ENCODE measurements at regions not wholly inside any gene's neighbourhood (a gene's known extent, or its start where the extent isn't known, plus 50 kb on each side); places are given as distances from the start of the nearest gene placed in this dataset.
"Not testable (repeated sequence)": the region's sequence is repeated elsewhere in the genome, so short reads cannot be mapped to it uniquely, and the experiment has no call there.

DNA sequence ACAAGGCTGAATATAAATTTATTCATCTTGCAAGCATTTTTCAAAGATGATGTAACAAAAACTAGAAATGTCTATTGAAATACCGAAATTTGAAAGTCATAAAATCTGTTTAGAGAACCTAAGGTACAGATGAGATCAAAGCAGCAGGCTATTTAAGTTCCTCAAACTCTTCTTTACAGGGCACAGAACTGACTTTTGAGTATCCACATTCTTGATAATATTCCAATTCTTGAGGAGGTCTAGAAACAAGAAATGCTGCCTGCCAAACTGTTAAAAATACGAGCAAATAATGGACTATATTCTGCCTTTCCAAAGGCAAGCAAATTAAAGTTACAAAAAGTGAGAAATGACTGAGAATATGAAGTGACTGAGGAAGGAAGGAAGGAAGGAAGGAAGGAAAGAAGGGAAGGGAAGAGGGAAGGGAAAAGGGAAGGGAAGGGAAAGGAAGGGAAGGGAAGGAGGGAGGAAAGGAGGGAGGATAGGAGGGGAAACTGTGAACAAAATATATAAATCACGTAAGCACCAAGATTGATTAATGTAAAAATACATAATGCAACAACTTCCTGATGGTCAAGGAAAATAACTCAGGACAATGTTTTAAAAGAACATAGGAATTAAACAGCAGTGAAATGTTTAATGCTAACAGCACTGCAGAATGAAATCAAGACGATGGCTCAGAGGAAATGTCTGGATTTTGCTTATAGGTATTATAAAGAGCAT lies 248.9 kb upstream of the HNRNPA3 start:
- DNase-seq (ENCODE audit: low read depth, low spot score) = no peak

DNA sequence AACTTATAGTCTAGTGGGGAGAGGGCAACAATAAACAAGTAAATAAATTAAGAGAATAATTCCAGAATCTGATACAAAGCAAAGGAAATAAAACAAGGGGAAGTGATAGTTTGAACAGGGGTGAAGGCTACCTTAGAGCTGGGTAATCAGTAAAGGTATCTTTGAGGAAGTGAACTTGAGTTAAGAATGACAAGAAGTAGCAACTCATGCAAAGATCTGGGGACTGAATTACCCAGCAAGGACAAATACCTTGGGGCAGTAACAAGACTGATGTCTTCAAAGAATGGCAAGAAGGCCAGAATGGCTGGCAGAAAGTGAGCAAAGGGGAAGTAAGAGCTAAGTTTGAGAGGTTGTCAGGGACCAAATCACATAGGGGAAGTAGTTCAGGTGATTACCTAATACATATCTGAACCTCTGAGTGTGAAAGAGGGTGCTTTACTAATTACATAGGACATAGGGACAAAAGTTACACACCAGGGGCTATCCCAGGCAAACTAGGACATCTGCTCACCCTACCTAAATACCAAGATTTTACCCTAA lies 244.6 kb upstream of the HNRNPA3 start:
- DNase-seq (ENCODE audit: low read depth, low spot score) = no peak

DNA sequence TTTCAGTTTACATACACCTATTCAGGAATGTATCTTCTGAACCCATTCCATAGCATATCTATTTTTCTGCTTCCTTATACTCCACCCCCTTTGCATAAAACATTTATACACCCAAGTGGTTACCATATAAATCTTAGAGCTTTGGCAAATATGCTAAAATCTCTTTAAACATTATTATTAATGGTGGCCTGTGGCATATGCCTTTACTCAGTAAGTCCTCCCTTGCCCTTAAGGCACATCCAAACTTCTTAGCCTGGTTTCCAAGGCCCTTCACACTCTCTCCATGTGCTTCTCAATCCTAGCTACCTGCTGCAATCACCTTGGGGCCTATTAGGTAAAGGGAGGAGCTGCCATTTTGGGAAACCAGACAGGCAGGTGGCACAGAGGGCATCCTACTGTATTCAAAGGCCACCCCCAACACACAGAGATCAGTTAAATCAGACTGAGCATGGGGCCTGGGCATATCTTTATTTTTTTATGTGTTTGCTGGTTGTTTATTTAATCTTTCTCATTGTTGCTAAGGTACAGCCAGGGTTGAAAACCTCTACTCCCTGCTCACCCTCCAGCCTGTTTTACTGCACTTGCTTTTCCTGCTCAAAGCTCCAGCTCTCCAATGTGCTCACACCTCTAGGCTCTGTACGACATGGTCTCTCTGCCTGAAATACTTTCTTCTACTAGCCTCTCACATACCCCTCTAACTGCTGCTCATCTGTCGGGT lies 242.8 kb upstream of the HNRNPA3 start:
- DNase-seq (ENCODE audit: low read depth, low spot score) = no peak

DNA sequence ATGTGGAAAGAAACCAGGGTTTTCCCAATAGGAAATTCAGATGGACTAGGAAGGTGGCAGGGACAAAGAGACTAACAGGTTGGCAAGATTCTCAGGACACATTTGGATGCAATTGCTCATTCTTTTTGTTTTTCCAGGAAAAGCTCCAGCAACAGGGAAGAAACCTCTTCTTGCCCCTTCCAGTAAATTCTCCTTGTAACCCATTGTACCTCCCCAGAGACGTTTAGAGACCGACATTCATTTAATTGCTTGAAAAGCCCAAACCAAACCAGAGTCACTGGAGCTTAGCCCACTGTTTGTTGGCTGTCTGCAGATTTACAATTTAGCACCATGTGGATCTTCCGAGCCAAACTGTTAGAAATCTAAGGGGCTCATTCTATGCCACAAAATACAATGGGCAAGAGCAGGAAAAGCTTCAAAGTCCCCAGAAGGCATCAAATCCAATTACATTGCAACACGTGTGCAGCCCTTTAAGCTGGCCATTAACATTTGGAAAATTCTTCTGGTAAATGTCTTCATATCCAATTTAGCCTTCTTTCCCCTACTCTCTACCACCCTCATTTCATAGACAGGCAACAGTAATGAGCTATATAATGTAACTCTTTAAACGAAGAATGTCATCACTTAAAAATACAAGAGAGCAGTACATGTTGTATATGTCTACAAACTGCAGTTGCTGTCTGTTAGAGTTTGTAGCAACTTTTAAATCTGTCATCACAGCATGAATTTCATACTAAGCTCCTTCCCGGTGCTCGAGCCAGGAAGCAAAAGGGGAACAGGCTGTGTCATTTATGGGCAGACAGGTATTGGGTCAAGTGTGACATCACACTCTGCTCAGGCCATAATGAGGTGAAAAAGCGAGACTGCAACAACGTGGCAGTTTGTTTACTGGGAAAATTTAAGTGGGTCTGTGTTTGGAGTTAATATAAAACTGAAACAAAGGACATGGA lies 235.6 kb upstream of the HNRNPA3 start:
- DNase-seq (ENCODE audit: low read depth, low spot score) = no peak

DNA sequence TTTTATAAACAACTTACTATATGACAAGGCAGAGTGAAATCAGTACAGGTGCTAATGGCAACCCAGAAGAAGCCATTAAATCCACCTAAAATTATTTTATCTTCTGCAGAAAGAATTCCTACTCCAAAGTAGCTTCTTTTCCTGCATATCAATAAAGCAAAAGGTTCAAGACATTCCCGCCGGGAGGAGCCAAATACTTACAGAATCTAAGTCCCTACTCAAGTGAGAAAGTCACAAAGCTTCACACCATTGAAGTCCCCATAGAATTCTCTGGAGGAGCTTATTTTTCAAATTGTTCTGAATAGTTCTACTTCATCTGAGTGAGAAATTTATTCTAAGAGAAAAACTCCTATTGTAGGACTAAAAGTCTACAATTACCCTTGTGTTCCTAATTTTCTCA lies 233.7 kb upstream of the HNRNPA3 start:
- no peak for DNase-seq (ENCODE audit: low read depth, low spot score)

DNA sequence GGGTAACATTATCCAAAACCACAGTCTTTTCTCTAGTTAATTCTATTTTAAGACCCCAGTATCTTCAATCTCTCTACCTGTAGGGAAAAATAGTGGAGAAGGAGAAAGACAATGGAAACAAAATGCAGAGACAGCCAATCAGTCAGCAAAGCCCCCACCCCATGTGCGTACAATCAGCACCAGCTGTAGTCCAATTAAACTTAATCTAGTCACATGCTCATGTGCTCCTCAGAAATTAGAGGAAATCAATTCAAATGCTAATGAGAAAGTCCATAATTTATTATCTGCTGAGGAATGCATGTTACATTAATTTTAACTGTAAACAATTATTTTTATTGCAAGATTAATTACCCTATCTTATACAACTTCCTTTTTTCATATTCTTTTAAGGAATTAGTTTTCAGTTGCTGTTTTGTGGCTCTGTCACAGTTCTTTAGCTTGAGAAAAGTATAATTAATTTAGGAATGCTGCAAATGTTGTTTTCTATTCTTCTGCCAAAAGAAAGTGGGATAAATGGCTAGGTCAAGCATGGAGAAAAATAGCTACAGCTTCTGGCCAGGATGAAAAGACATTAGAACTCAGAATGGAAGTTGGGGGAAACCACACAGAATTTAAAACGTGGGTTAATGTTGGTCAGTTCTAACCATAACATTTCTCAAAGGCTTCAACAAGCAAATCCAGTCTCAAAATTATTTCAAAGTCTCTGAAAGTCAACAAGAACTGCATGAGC lies 232.4 kb upstream of the HNRNPA3 start:
- no peak for DNase-seq (ENCODE audit: low read depth, low spot score)

DNA sequence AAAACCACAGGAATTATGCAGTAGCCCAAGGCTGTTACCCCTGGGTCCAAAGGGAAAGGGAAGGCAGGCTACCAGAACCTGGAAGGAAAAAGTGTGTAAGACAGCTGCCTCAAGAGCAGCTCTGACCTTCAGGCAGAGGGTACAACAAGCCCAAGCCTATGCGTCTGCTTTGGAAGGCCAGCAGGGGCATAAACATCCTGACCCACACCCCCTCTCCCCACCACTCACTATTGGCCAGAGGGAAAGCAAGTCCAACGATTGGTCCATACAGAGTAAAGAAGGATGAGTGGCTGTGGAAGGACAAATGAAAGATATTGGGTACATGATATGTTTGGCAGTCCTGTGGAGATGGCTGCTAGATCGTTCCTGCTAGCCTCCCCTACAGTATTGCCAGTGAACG lies 227.6 kb upstream of the HNRNPA3 start:
- DNase-seq (ENCODE audit: low read depth, low spot score) = no peak

DNA sequence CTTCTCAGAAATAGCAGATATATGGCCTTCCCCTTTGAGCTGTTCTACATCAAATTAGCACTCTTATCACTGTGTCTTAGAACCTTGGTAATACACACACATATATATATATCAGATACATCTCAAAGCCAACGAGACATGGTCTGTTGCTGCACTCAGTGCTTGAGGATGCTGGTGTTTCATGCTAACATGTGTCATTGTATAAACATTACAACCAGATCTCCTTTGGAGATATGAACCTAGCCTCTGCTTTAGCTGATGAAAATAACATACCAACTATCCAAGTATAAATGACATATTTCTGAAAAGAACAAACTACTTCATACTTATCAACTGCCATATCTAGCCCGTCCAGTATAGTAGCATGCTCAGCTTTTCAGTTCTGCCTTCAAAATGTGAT lies 226.7 kb upstream of the HNRNPA3 start:
- no peak for DNase-seq (ENCODE audit: low read depth, low spot score)

DNA sequence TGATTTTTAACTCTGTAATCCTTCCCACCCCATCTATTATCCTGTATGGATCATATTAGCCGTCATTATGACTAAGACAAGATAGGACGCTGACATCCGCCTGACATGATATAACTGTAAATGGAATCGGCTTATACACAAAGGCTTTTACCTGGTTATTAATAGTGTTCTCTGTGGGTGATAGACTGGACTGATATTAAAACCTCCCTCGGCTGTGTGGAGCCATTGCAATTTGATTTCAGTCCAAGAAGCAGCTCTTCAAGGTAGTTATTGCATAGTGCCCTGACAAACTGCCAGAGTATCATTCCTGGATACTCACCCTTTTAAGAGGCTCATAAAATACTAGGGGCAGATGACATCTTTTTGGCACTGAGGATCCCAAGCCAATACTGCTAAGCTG lies 226.1 kb upstream of the HNRNPA3 start:
- no peak for DNase-seq (ENCODE audit: low read depth, low spot score)

DNA sequence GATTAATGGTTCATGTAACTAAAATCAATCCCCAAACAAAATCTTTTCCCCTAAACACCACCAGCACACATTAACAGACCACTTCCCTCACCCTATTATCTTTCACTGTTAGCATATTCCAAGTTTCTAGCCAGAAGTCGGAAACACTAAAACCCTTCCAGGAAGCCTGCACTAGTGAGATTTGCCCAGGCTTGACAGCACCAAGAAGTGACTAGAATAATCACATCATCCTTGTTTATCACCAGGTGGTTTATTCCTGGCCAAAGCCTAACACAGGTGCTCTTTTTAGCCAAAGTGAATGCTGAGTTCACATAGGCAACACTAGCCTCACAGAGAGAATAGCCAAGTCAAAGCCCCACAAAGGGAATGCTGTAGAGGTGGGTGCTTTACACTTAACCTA lies 221.2 kb upstream of the HNRNPA3 start:
- DNase-seq (ENCODE audit: low read depth, low spot score) = no peak

DNA sequence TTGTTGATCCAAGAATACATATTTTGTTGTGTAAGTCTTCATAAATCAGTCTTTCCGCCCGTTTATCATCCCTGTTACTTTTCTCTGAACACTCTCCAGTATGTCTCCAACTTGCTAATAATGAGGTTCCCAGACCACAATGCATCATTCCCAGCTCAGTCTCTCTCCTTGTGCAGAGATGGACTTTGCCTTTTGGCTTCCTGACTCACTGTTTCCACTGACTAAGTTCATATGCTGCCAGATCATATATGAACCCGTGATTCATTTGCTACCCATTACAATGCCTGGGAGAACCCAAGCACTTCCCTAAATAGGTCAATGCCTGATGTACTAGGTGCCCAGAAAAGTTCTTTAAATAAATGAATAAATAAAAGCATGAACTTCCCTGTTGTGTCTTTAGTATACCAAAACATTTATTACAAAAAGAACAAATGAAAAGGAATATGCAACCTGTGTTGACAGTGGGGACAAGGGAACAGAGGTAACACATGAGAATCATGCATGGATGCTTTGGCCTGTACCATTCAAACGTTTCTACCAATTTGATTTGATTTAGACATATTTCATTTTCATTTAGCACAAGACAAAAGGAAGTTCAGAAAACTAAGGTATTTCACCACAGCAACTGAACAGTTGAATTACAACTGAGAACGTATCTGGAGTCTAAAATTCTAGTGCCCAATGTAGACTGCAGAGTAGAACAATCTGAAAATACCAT lies 215.4 kb upstream of the HNRNPA3 start:
- DNase-seq (ENCODE audit: low read depth, low spot score) = no peak

DNA sequence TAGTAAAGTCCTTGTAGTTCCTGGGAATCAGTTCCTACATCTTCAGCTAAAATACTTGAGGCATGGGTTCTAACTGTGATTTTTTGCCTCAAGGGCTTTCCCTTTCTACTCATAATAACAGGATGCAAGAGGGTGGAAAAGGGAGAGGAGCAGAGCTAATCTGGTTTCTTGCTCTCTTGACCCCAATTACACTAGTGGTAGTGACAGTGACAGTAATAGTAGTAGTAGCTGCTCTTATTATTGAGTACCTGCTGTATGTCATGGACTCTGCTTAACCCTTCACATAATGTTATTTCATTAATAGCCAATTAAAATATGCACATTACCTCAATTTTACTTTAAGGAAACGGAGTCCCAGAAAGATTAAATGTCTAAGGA lies 214.8 kb upstream of the HNRNPA3 start:
- no peak for DNase-seq (ENCODE audit: low read depth, low spot score)

DNA sequence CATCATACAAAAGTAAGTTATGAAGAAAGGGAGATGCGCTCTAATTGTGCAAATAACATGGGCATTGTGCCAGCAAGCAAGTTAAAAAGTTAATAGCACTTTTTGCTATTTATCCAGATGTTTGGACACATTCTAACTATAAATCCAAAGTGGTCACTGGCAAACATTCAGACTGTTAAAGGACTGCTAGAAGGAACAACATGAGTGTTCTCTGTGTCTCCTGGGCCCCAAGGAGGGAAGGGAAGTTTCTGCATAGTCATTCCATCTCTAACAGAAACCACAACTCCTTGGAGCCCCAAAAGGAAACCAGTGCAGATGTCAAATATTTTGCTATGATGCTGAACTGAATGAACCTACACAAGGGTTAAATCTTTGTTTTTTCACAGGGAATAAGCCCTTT lies 213.3 kb upstream of the HNRNPA3 start:
- no peak for DNase-seq (ENCODE audit: low read depth, low spot score)

DNA sequence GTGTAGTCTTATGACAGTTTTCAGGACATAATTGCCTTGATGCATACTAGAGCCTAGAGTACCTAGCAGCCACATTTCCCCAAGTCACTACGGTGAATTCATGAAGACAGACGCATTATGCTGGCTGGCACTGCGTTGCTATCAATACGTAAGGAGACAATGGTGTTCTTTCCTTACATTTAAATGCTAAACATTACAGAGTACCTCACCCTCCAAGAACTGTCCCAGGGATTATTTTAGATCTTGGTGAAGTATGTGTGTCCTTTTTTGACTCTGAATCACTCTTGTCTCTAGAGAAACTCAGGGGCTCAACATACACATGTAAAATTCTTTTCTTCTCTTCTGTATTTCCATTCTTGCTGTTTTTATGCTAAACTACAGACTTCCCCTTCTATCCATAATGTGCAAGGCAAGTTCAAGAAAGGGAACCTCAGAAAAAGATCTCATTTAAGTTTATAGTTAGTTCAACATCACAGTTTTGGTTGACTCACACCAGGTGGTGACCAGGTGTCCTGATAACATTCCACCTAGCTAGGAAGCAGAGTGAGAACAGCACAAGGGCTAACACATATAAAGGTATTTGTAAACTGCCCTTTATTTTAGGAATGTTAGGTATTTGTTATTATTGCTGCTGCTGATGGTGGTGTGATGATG lies 212.4 kb upstream of the HNRNPA3 start:
- no peak for DNase-seq (ENCODE audit: low read depth, low spot score)

DNA sequence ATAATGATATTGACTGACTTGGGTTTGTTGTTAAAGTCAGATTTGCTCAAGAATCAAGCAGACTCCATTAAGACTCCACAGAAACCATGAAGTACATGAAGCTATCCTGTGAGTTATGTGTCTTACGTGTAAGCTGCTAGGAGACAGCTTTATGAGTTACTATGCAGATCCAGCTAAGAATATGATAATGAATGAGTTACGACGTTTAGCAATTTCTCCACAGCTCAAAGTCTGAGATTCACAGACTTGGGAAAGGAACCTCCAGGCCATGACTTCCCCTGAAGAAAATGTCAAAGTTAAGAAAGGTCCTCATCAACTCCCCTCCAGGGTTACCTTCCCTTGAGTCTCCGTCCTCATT lies 211.9 kb upstream of the HNRNPA3 start:
- no peak for DNase-seq (ENCODE audit: low read depth, low spot score)

DNA sequence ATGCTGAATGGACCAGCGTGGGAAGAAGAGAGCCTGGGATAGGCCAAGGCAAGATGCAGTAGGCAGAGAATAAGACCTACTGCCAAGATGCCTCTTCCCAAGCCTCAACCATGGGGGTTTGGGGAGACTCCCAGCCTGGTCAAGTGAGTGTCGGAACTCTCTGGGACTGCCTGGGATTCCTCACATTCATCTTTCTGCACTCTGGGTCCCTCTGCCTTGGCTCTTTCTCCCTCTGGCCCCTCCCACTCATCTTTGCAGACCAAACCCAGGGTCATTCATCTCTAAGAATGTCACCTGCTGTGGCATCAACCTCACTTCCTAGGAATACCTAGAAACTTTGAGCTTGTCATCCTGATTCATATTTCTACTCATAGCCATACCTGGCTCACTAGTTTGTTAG lies 211.3 kb upstream of the HNRNPA3 start:
- no peak for DNase-seq (ENCODE audit: low read depth, low spot score)

DNA sequence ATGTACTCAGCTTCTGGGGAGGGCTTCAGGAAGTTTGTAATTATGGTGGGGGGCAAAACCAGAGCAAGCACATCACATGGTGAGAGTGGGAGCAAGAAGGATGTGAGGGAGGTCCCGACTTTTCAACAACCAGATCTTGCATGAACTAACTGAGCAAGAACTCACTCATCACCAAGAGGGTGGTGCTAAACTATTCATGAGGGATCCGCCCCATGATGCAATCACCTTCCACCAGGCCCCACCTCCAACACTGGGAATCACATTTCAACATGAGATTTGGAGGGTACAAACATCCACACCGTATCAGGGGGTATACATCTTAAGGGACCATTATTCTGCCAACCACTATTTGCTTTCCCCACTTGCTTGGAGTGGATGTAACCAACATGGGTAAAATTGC lies 209.6 kb upstream of the HNRNPA3 start:
- DNase-seq (ENCODE audit: low read depth, low spot score) = no peak

DNA sequence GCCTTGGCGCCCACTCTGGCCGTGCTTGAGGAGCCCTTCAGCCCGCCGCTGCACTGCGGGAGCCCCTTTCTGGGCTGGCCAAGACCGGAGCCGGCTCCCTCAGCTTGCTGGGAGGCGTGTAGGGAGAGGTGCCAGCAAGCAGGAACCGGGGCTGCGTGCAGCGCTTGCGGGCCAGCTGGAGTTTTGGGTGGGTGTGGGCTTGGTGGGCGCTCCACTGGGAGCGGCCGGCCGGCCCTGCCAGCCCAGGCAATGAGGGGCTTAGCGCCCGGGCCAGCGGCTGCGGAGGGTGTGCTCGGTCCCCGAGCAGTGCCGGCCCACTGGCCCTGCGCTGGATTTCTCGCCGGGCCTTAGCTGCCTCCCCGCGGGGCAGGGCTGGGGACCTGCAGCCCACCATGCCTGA lies 204.9 kb upstream of the HNRNPA3 start:
- not testable (repeated sequence) for DNase-seq (ENCODE audit: low read depth, low spot score)

DNA sequence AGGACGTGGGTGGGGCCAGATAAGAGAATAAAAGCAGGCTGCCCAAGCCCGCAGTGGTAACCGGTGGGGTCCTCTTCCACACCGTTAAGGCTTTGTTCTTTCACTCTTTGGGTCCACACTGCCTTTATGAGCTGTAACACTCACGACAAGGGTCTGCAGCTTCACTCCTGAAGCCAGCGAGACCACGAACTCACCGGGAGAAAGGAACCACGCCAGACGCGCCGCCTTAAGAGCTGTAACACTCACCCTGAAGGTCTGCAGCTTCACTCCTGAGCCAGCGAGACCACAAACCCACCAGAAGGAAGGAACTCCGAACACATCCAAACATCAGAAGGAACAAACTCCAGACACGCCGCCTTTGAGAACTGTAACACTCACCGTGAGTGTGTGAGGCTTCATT lies 203.9 kb upstream of the HNRNPA3 start:
- DNase-seq (ENCODE audit: low read depth, low spot score) = not testable (repeated sequence)

DNA sequence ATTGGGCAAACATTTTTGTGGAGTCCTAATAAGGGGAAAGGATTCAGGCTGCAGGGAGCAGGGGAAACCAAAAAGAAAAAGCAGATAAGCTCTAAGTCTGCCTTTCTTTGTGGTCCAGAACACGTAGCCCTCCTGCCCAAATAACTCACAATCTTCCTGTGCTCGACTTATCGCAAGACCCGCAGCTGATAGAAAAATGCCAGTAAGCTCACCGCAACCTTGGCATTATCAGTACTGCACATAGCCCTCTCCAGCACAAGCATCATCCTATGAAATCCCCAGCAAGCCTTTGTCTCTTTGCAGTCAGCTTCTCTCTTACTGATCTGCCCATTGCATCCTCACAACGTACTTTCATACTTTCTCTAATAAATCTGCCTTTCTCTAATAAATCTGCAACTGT lies 202.4 kb upstream of the HNRNPA3 start:
- no peak for DNase-seq (ENCODE audit: low read depth, low spot score)

All from smooth muscle cell of the brain vasculature (primary cell).